ENCODE measurements at regions not wholly inside any gene's neighbourhood (a gene's known extent, or its start where the extent isn't known, plus 50 kb on each side); places are given as distances from the start of the nearest gene placed in this dataset.

DNA sequence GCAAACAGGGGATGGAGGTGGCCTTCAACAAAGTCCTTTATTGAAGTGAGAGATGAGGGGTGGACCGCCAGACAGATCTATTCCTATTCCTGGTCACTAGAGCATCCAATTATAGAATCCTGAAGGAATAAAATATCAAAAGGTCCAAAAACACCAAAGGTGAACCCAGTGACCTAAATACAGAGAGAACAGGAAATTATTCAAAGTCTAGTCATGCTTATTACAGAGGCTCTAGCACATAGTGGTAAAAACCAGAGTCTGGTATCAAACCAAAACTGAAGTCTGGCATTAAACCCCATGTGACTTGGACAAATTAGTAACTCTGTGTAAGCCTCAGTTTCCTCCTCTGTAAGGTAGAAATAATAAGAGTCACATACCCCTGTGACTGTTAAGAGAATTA lies 100.5 kb upstream of the SNX2 start:
- no peak for TF ChIP-seq EZH2 (IDR thresholded peaks at IDR 0.05; ENCODE audit: borderline replicate concordance, low read length)
- TF ChIP-seq, protein P1, sequence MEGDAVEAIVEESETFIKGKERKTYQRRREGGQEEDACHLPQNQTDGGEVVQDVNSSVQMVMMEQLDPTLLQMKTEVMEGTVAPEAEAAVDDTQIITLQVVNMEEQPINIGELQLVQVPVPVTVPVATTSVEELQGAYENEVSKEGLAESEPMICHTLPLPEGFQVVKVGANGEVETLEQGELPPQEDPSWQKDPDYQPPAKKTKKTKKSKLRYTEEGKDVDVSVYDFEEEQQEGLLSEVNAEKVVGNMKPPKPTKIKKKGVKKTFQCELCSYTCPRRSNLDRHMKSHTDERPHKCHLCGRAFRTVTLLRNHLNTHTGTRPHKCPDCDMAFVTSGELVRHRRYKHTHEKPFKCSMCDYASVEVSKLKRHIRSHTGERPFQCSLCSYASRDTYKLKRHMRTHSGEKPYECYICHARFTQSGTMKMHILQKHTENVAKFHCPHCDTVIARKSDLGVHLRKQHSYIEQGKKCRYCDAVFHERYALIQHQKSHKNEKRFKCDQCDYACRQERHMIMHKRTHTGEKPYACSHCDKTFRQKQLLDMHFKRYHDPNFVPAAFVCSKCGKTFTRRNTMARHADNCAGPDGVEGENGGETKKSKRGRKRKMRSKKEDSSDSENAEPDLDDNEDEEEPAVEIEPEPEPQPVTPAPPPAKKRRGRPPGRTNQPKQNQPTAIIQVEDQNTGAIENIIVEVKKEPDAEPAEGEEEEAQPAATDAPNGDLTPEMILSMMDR (IDR thresholded peaks at IDR 0.05; ENCODE audit: low read length): no peak
- Histone ChIP-seq H3K4me2 (ENCODE audit: low read length) (no peak overlapping the region), H3K27ac (ENCODE audit: low read depth, low read length, poor library complexity, severe bottlenecking) (no peak overlapping the region), H3K27me3 (ENCODE audit: insufficient read depth, low read length) (no peaks in the 10 kb centered on the region), H3K79me2 (ENCODE audit: insufficient read depth, low read length) (no peaks in the 10 kb centered on the region), H3K9me2 (ENCODE audit: low read depth, low read length) (no peaks in the 10 kb centered on the region), H3K4me3 (ENCODE audit: low read depth, low read length, poor library complexity, severe bottlenecking) (no peak overlapping the region), H3K4me1 (ENCODE audit: insufficient read depth, low read length, severe bottlenecking) (peaks cover 15% of the 10 kb centered on the region), H3F3A (ENCODE audit: insufficient read depth, low read length) (no peaks in the 10 kb centered on the region), H3K9me3 (ENCODE audit: low read length) (no peaks in the 10 kb centered on the region), H3K36me3 (ENCODE audit: insufficient read depth, low read length) (no peaks in the 10 kb centered on the region), H3K9ac (ENCODE audit: low read length) (no peak overlapping the region), H4K20me1 (ENCODE audit: insufficient read depth, low read length) (no peaks in the 10 kb centered on the region), H2AFZ (ENCODE audit: low read length) (no peak overlapping the region)

DNA sequence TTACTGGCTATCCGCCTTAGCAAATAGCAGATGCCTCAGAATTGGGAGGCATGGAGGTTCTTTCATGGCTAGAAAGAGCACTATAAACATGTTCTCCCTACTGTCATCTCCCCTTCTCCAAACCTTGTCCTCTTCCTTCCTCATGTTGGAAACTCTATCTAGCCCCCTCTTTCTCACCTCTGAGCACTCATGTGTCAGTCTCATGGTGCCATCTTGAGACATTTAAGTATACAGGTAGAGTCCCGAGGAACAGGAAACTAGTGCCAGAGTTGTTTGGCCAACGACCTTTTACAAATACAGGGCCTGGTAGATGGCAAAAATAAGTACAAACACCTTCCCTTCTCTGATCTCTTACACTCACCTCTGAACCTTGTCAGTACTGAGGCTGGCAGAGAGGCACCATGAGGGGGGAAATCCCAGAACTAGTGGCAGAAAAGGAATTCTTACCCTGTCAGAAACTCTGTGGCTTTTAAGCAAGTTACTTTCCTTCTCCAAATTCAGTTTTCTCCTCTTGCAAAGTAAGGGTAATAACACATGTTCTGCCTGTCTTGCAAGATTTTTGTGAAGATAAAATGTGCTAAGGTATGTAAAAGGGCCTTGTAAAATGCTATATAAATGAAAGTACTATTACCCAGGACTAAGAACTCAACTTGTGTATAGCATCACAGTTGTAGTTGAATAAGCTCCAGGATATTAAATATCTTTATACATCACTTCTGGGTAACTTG lies 94.1 kb upstream of the SNX2 start:
- Histone ChIP-seq H3F3A (ENCODE audit: insufficient read depth, low read length) (no peaks in the 10 kb centered on the region), H3K27ac (ENCODE audit: low read depth, low read length, poor library complexity, severe bottlenecking) (no peak overlapping the region), H3K4me2 (ENCODE audit: low read length) (no peak overlapping the region), H2AFZ (ENCODE audit: low read length) (0 out of 2 replicates have a peak overlapping the region, but pooled peaks have one; percentile 48), H3K27me3 (ENCODE audit: insufficient read depth, low read length) (no peaks in the 10 kb centered on the region), H3K9ac (ENCODE audit: low read length) (no peak overlapping the region), H3K9me3 (ENCODE audit: low read length) (no peaks in the 10 kb centered on the region), H3K4me3 (ENCODE audit: low read depth, low read length, poor library complexity, severe bottlenecking) (no peak overlapping the region), H3K36me3 (ENCODE audit: insufficient read depth, low read length) (no peaks in the 10 kb centered on the region), H3K4me1 (ENCODE audit: insufficient read depth, low read length, severe bottlenecking) (peaks cover 7% of the 10 kb centered on the region), H4K20me1 (ENCODE audit: insufficient read depth, low read length) (no peaks in the 10 kb centered on the region), H3K79me2 (ENCODE audit: insufficient read depth, low read length) (no peaks in the 10 kb centered on the region), H3K9me2 (ENCODE audit: low read depth, low read length) (no peaks in the 10 kb centered on the region)
- no peak for TF ChIP-seq EZH2 (IDR thresholded peaks at IDR 0.05; ENCODE audit: borderline replicate concordance, low read length)
- TF ChIP-seq, protein P1 (IDR thresholded peaks at IDR 0.05; ENCODE audit: low read length): no peak; the same call in 1 of the 2 replicates

DNA sequence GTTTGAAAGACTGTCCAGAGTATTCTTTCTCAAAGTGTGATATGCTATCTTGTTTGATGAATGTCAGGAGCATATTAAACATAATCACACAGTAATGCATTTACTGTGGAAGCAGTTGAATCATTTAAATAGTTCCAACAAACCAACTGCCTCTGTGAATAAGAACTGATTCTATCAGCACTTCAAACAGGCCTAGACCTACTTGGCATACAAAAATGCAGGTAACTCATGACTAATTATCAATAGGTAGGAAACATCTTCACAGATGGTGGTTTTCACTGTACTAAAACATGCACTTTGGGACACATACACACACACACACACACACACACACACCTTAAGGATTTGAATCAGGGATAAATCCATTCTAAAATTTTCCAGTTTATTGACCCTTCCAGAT lies 91.2 kb upstream of the SNX2 start:
- H3K79me2 ChIP-seq (ENCODE audit: insufficient read depth, low read length): no peaks in the 10 kb centered on the region
- H3F3A ChIP-seq (ENCODE audit: insufficient read depth, low read length): no peaks in the 10 kb centered on the region
- no peaks in the 10 kb centered on the region for H3K9me3 ChIP-seq (ENCODE audit: low read length)
- H3K4me2 ChIP-seq (ENCODE audit: low read length): no peak overlapping the region
- H3K36me3 ChIP-seq (ENCODE audit: insufficient read depth, low read length): no peaks in the 10 kb centered on the region
- H3K9ac ChIP-seq (ENCODE audit: low read length): no peak overlapping the region
- peaks cover 7% of the 10 kb centered on the region for H3K4me1 ChIP-seq (ENCODE audit: insufficient read depth, low read length, severe bottlenecking)
- no peaks in the 10 kb centered on the region for H3K27me3 ChIP-seq (ENCODE audit: insufficient read depth, low read length)
- no peak overlapping the region for H3K4me3 ChIP-seq (ENCODE audit: low read depth, low read length, poor library complexity, severe bottlenecking)
- TF ChIP-seq, protein P1 (IDR thresholded peaks at IDR 0.05; ENCODE audit: low read length): no peak
- TF ChIP-seq EZH2 (IDR thresholded peaks at IDR 0.05; ENCODE audit: borderline replicate concordance, low read length): no peak
- H4K20me1 ChIP-seq (ENCODE audit: insufficient read depth, low read length): no peaks in the 10 kb centered on the region
- H3K27ac ChIP-seq (ENCODE audit: low read depth, low read length, poor library complexity, severe bottlenecking): no peak overlapping the region
- H3K9me2 ChIP-seq (ENCODE audit: low read depth, low read length): no peaks in the 10 kb centered on the region
- no peak overlapping the region for H2AFZ ChIP-seq (ENCODE audit: low read length)
